ENCODE measurements at regions not wholly inside any gene's neighbourhood (a gene's known extent, or its start where the extent isn't known, plus 50 kb on each side); places are given as distances from the start of the nearest gene placed in this dataset.

DNA sequence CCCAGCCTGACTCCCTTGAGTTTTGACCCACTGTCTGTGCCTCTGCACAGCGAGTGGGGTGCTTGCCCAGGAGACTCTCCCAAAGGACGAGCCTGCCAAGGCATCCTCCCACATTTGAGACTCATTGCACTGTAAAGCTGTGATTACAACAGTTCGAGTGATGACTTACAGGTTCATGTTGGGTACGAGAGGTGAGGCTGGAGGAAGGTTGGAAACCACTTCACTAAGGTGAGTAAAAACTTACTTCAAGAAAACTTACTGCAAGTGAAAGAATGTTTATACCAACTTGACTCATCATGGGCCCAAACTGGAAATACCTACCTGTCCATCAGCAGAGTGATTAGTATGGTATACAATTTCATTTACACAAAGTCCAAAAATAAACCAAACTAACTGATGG lies 360.1 kb upstream of the CDH11 start:
- TF ChIP-seq, protein P1, sequence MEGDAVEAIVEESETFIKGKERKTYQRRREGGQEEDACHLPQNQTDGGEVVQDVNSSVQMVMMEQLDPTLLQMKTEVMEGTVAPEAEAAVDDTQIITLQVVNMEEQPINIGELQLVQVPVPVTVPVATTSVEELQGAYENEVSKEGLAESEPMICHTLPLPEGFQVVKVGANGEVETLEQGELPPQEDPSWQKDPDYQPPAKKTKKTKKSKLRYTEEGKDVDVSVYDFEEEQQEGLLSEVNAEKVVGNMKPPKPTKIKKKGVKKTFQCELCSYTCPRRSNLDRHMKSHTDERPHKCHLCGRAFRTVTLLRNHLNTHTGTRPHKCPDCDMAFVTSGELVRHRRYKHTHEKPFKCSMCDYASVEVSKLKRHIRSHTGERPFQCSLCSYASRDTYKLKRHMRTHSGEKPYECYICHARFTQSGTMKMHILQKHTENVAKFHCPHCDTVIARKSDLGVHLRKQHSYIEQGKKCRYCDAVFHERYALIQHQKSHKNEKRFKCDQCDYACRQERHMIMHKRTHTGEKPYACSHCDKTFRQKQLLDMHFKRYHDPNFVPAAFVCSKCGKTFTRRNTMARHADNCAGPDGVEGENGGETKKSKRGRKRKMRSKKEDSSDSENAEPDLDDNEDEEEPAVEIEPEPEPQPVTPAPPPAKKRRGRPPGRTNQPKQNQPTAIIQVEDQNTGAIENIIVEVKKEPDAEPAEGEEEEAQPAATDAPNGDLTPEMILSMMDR (conservative IDR thresholded peaks at IDR 0.05 in 1 of 2, IDR thresholded peaks at IDR 0.05 in 1 of 2; ENCODE audit: extremely low read depth in 1 of 2, insufficient read depth in 1 of 2, low read depth in 1 of 2, low read length in 2 of 2), result no peak
- TF ChIP-seq EZH2 (IDR thresholded peaks at IDR 0.05; ENCODE audit: borderline replicate concordance, low read length), result no peak
